GM04503 (cell line): ENCODE measurements at regions not wholly inside any gene's neighbourhood (a gene's known extent, or its start where the extent isn't known, plus 50 kb on each side); places are given as distances from the start of the nearest gene placed in this dataset.

ENCODE experiments used
- DNase-seq: peaks from one replicate; pipeline ENCODE4 v3.0.0-alpha.2; 2012; ENCODE audit warnings: low read depth

GRCh38 chr7:118573085-118573484, 348.6 kb downstream of the ANKRD7 start:
- DNase-seq: no peak

- no peak for DNase-seq
These were observed 351.0 kb downstream of the ANKRD7 start for GRCh38 chr7:118575393-118575948.

GRCh38 chr7:118580743-118581382, 356.4 kb downstream of the ANKRD7 start:
- no peak for DNase-seq

GRCh38 chr7:118583641-118584040, 359.1 kb downstream of the ANKRD7 start:
- DNase-seq: no peak

- no peak for DNase-seq
These were observed 361.7 kb downstream of the ANKRD7 start for GRCh38 chr7:118586248-118586647.

- no peak for DNase-seq
These were observed 365.6 kb downstream of the ANKRD7 start for GRCh38 chr7:118590107-118590506.

- DNase-seq: no peak
These were observed 377.6 kb downstream of the ANKRD7 start for GRCh38 chr7:118602090-118602489.

GRCh38 chr7:118606602-118607001, 382.1 kb downstream of the ANKRD7 start:
- no peak for DNase-seq

GRCh38 chr7:118609207-118609606, 384.7 kb downstream of the ANKRD7 start:
- no peak for DNase-seq

- DNase-seq: no peak
These were observed 391.2 kb downstream of the ANKRD7 start for GRCh38 chr7:118615681-118616080.

GRCh38 chr7:118621810-118622360, 397.4 kb downstream of the ANKRD7 start:
- DNase-seq: no peak

GRCh38 chr7:118626739-118627138, 402.2 kb downstream of the ANKRD7 start:
- DNase-seq: no peak

- DNase-seq: no peak
These were observed 403.0 kb downstream of the ANKRD7 start for GRCh38 chr7:118627467-118627866.

GRCh38 chr7:118629898-118630438, 405.5 kb downstream of the ANKRD7 start:
- no peak for DNase-seq

GRCh38 chr7:118642396-118642795, 417.9 kb downstream of the ANKRD7 start:
- DNase-seq: no peak

- no peak for DNase-seq
These were observed 419.8 kb downstream of the ANKRD7 start for GRCh38 chr7:118644346-118644745.

GRCh38 chr7:118648002-118648401, 423.5 kb downstream of the ANKRD7 start:
- no peak for DNase-seq

- DNase-seq: no peak
These were observed 433.0 kb downstream of the ANKRD7 start for GRCh38 chr7:118657391-118658005.

- DNase-seq: no peak
These were observed 437.8 kb downstream of the ANKRD7 start for GRCh38 chr7:118662266-118662665.

GRCh38 chr7:118664498-118664897, 440.0 kb downstream of the ANKRD7 start:
- no peak for DNase-seq

- no peak for DNase-seq
These were observed 446.6 kb downstream of the ANKRD7 start for GRCh38 chr7:118671149-118671548.

GRCh38 chr7:118684796-118685195, 460.3 kb downstream of the ANKRD7 start:
- DNase-seq: no peak

GRCh38 chr7:118689403-118689802, 464.9 kb downstream of the ANKRD7 start:
- DNase-seq: no peak
